IMR-90 (cell line): ENCODE measurements at regions not wholly inside any gene's neighbourhood (a gene's known extent, or its start where the extent isn't known, plus 50 kb on each side); places are given as distances from the start of the nearest gene placed in this dataset.

Experiments used
- CEBPB ChIP-seq: IDR thresholded peaks from 2 replicates; pipeline ENCODE4 v1.6.1; 2012; ENCODE audit warnings: low read depth, low read length, improper control_type of control experiment
- CTCF ChIP-seq: conservative IDR thresholded peaks from 2 replicates; pipeline ENCODE4 v1.5.1; 2012; ENCODE audit warnings: mild to moderate bottlenecking, low read depth, low read length, improper control_type of control experiment
- MAFK ChIP-seq: IDR thresholded peaks from 2 replicates; pipeline ENCODE4 v1.6.1; 2012; ENCODE audit warnings: low read depth, low read length, improper control_type of control experiment
- MXI1 ChIP-seq: IDR thresholded peaks from 2 replicates; pipeline ENCODE4 v1.6.1; 2012; ENCODE audit warnings: low read depth, mild to moderate bottlenecking, low read length, moderate library complexity, borderline replicate concordance
- POLR2A ChIP-seq: IDR thresholded peaks from 2 replicates; pipeline ENCODE4 v1.6.1; 2012; ENCODE audit warnings: mild to moderate bottlenecking, low read depth, low read length
- RFX5 ChIP-seq: IDR thresholded peaks from 2 replicates; pipeline ENCODE4 v1.8.0; 2012; ENCODE audit warnings: low read depth, mild to moderate bottlenecking, low read length, moderate library complexity
- SMC3 ChIP-seq: fragments of 150-350 bp; IDR thresholded peaks from 2 replicates; pipeline ENCODE4 v1.6.1; 2016; ENCODE audit warnings: low read depth, mild to moderate bottlenecking, antibody characterized with exemption, low read length, moderate library complexity

- TF ChIP-seq POLR2A (no peak), CTCF (no peak), CEBPB (no peak), SMC3 (no peak), MXI1 (no peak), MAFK (no peak), RFX5 (no peak)
Measured at GRCh38 chr12:107618106-107618505, 67.5 kb upstream of the PWP1 start.
